K562 (cell line): ENCODE measurements at regions not wholly inside any gene's neighbourhood (a gene's known extent, or its start where the extent isn't known, plus 50 kb on each side); places are given as distances from the start of the nearest gene placed in this dataset.

Experiments
- CBX5 ChIP-seq: IDR thresholded peaks from 2 replicates; pipeline ENCODE4 v1.6.1; 2014; ENCODE audit warnings: low read depth, borderline replicate concordance
- NFATC3 ChIP-seq: fragments of 450-650 bp; IDR thresholded peaks from 2 replicates; pipeline ENCODE4 v1.6.1; 2017; ENCODE audit warnings: mild to moderate bottlenecking
- NR3C1 ChIP-seq: sonication (generic); formaldehyde crosslinking; IDR thresholded peaks from 2 replicates; pipeline ENCODE4 v1.8.1; 2022; ENCODE audit warnings: missing genetic modification reagents
- POLR2AphosphoS5 ChIP-seq: IDR thresholded peaks from 2 replicates; pipeline ENCODE4 v1.6.1; 2011; ENCODE audit warnings: mild to moderate bottlenecking, low read depth, low read length, moderate library complexity; ENCODE audit not compliant: control insufficient read depth, insufficient read depth
- RBBP5 ChIP-seq: fragments of 200-600 bp; sonication (generic); IDR thresholded peaks from 2 replicates; pipeline ENCODE4 v1.6.1; 2012; ENCODE audit warnings: borderline replicate concordance, mild to moderate bottlenecking, low read length, control low read depth, inconsistent platforms; ENCODE audit not compliant: insufficient read depth, poor library complexity, severe bottlenecking
- SP1 ChIP-seq: sonication (generic); formaldehyde crosslinking; IDR thresholded peaks from 2 replicates; pipeline ENCODE4 v1.8.1; 2022; ENCODE audit warnings: mild to moderate bottlenecking, missing genetic modification reagents
- ZBTB34 ChIP-seq: fragments of 250-450 bp; sonication (Bioruptor Pico); IDR thresholded peaks from 2 replicates; pipeline ENCODE4 v1.8.0; 2021; ENCODE audit warnings: mild to moderate bottlenecking, moderate library complexity
- ZNF407 ChIP-seq: fragments of 450-650 bp; IDR thresholded peaks from 2 replicates; pipeline ENCODE4 v1.6.1; 2016; ENCODE audit warnings: low read depth

- TF ChIP-seq ZBTB34 (no peak), CBX5 (no peak), SP1 (CRISPR knock-in tag) (no peak), NR3C1 (CRISPR knock-in tag) (no peak), ZNF407 (no peak), RBBP5 (no peak), NFATC3 (no peak), POLR2AphosphoS5 (no peak)
Observed at GRCh38 chr5:109563739-109564138, 126.0 kb upstream of the MAN2A1 start.
